DOHH2 (cell line): ENCODE measurements at regions not wholly inside any gene's neighbourhood (a gene's known extent, or its start where the extent isn't known, plus 50 kb on each side); places are given as distances from the start of the nearest gene placed in this dataset.

Source experiments
- CTCF ChIP-seq: fragments of 200-600 bp; sonication (generic); IDR thresholded peaks from one replicate; pipeline ENCODE4 v1.5.1; 2014; ENCODE audit warnings: antibody characterized with exemption, mild to moderate bottlenecking, low read depth, low read length; ENCODE audit not compliant: poor library complexity, severe bottlenecking
- EZH2phosphoT487 ChIP-seq: fragments of 200-600 bp; sonication (generic); IDR thresholded peaks from 2 replicates; pipeline ENCODE4 v1.6.1; 2017; ENCODE audit warnings: borderline replicate concordance, mild to moderate bottlenecking, antibody characterized with exemption, low read length, moderate library complexity, mixed read lengths

DNA sequence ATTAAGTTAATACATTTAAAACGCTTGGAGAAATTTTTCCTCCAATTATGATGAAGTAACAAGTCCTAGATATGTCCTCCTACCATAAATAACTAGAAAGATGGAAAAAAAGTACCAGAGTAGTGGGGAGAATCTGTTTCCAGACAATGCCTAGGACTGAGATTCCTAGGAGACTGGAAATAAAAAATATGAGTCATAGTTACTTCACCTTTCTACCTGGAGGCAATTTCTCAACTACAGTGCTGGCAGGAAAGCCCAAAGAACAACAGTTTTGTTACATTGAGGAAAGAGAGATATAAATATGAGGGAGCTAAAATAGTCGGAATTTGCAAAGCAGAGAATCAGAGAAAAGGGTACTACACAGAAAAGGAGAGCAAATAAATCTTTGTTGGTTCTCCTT lies 202.1 kb upstream of the ARHGAP42 start:
- no peak for TF ChIP-seq CTCF
- TF ChIP-seq EZH2phosphoT487: no peak
